ENCODE measurements at regions not wholly inside any gene's neighbourhood (a gene's known extent, or its start where the extent isn't known, plus 50 kb on each side); places are given as distances from the start of the nearest gene placed in this dataset.

DNA sequence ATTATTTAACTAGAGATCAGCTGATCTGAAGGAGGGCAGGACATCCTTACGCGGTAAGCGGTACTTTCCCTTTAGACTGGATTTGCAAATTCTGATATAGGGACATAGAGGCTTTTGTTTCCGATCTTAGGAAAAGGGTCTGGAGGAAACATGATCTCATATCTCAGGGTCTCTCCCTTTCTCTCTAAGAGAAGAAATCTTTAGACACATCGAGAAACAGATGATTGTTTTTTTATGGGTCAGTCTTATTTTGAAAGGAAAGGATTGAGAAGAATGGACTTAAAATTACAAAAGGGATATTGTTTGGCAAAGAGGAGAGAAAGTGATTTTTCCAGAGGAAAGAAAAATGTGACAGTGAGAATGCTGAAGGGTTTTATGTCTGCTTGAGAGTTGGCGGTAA, 83.9 kb upstream of the OGFRL1 start:
- WGBS, 2 donors = 87 to 88% methylated on average over 6 of the region's 6 CpGs
- TF ChIP-seq POLR2A (IDR thresholded peaks at IDR 0.05) = no peak
- TF ChIP-seq, protein P1, sequence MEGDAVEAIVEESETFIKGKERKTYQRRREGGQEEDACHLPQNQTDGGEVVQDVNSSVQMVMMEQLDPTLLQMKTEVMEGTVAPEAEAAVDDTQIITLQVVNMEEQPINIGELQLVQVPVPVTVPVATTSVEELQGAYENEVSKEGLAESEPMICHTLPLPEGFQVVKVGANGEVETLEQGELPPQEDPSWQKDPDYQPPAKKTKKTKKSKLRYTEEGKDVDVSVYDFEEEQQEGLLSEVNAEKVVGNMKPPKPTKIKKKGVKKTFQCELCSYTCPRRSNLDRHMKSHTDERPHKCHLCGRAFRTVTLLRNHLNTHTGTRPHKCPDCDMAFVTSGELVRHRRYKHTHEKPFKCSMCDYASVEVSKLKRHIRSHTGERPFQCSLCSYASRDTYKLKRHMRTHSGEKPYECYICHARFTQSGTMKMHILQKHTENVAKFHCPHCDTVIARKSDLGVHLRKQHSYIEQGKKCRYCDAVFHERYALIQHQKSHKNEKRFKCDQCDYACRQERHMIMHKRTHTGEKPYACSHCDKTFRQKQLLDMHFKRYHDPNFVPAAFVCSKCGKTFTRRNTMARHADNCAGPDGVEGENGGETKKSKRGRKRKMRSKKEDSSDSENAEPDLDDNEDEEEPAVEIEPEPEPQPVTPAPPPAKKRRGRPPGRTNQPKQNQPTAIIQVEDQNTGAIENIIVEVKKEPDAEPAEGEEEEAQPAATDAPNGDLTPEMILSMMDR (IDR thresholded peaks at IDR 0.05) = no peak
- no peak for DNase-seq (ENCODE audit: low spot score in 2 of 2)
- H3K4me3 ChIP-seq (ENCODE audit: low read depth, poor library complexity, severe bottlenecking) = no peak overlapping the region
- intact Hi-C loops (cut with DNase I; ENCODE audit: low total_unique reads) = no loop called here

DNA sequence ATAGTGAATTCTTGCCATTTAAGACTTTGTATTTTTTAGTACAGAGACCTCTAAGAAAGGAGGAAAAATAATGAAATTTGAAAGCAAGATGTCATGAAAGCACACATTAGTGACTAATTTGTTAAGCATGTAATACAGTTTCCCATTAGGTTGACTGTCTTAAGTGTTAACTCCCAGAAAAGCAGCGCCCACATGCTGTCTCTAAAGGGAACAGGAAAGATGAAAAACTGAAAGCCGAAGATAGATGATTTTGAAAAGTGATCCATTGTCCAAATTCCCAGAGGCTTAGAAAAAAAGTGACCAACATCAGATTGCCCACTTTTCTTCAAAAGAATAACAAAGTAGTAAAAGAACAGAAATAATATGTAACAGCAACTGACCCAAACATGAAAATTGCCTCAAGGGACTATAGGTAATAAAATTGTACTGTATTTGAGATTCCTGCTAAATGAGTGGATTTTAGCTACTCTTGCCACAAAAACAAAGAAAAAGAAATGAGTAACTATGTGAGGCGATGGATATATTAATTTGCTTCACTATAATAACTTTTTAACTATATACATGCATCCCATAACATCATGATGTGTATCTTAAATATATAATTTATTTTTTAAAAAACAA, 83.2 kb upstream of the OGFRL1 start:
- DNase-seq (ENCODE audit: low spot score in 2 of 2) = no peak
- intact Hi-C loops (cut with DNase I; ENCODE audit: low total_unique reads) = no loop called here
- WGBS, 2 donors = 76 to 82% methylated on average over 3 of the region's 3 CpGs
- TF ChIP-seq POLR2A (IDR thresholded peaks at IDR 0.05) = no peak
- TF ChIP-seq, protein P1 (IDR thresholded peaks at IDR 0.05) = no peak
- H3K4me3 ChIP-seq (ENCODE audit: low read depth, poor library complexity, severe bottlenecking) = no peak overlapping the region

DNA sequence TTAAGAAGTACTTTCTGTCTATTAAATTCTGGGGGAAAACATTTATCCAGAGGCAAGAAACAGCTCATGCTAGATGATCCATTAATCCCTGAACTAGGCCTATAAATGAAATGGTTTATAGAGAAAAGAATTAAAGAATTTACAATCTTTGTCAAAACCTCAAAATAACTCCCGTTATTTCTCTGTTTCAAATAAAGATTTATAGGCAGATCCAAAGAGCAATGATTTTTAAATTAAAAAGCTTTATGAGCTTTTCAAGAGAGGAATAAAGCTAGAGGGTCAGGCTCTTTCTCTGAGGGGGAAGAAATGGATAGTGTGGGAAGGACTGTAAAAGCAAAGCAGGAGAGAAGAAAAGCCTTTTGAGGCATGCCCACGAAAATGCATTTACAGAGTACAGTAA, 82.5 kb upstream of the OGFRL1 start:
- no peak for TF ChIP-seq POLR2A (IDR thresholded peaks at IDR 0.05)
- TF ChIP-seq, protein P1 (IDR thresholded peaks at IDR 0.05) = no peak
- H3K4me3 ChIP-seq (ENCODE audit: low read depth, poor library complexity, severe bottlenecking) = no peak overlapping the region
- 67 to 76% methylated on average over 2 of the region's 2 CpGs for WGBS, 2 donors
- no peak for DNase-seq (ENCODE audit: low spot score in 2 of 2)
- intact Hi-C loops (cut with DNase I; ENCODE audit: low total_unique reads) = no loop called here

DNA sequence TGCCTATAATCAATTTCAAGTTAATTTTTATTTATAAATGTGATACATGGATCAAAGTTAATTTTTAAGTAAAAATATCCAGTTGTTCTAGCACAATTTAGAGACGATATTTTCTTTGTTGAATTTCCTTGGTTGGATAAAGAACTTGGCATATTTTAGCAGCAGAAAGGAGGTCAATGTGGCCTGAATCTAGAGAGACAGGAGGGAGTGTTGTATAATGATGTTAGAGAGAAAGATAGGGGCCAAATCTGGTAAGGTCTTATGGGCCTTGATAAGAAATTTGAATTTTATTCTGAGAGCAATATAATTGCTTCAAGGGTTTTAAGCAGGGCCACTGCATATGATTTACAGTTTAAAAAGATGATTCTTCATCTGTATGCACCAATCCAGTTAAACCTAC, 79.4 kb upstream of the OGFRL1 start:
- intact Hi-C loops (cut with DNase I; ENCODE audit: low total_unique reads) = no loop called here
- no peak for TF ChIP-seq POLR2A (IDR thresholded peaks at IDR 0.05)
- TF ChIP-seq, protein P1 (IDR thresholded peaks at IDR 0.05) = no peak
- WGBS, 2 donors = 29 to 49% methylated on average over 1 of the region's 1 CpG
- H3K4me3 ChIP-seq (ENCODE audit: low read depth, poor library complexity, severe bottlenecking) = no peak overlapping the region
- DNase-seq (ENCODE audit: low spot score in 2 of 2) = no peak

DNA sequence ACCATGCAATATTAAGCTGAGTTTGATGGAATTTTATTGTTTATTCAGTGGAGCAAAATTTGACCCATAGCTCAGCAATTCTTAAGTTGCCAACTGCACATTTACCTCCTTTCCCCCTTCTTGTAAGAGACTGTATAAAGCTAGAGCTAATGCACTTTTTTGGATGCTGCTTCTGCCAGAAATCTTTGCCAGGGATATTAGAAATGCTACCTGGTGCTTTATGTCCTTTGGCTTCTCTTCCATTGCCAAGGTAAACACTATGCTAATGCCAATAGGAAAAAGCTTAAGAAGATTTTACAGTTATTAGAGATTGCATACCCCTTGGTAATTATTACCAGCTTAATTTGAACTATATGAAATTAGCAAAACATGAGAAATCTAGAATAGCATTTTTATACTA, 79.0 kb upstream of the OGFRL1 start:
- TF ChIP-seq, protein P1 (IDR thresholded peaks at IDR 0.05) = no peak
- TF ChIP-seq POLR2A (IDR thresholded peaks at IDR 0.05) = no peak
- no peak overlapping the region for H3K4me3 ChIP-seq (ENCODE audit: low read depth, poor library complexity, severe bottlenecking)
- DNase-seq (ENCODE audit: low spot score in 2 of 2) = no peak
- intact Hi-C loops (cut with DNase I; ENCODE audit: low total_unique reads) = no loop called here

DNA sequence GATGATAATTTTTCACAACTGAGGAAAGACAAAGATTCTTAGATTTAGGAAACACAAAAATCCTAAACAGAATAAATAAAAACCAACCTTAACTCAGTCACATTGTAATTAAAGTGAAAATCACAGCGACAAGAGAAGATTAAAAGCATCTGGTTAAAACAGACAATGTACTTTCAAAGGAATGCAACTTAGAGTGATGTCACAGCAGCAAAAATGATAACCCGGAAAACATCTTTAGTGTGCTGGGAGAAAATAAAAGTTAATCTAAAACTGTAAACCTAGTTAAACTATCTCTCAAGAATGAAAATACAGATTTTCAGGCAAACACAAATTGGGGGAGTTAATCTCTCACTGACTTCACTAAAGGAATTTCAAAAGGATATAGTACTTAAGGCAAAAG, 76.8 kb upstream of the OGFRL1 start:
- TF ChIP-seq, protein P1 (IDR thresholded peaks at IDR 0.05) = no peak
- TF ChIP-seq POLR2A (IDR thresholded peaks at IDR 0.05) = no peak
- H3K4me3 ChIP-seq (ENCODE audit: low read depth, poor library complexity, severe bottlenecking) = no peak overlapping the region
- 39 to 55% methylated on average over 2 of the region's 2 CpGs for WGBS, 2 donors
- no peak for DNase-seq (ENCODE audit: low spot score in 2 of 2)
- intact Hi-C loops (cut with DNase I; ENCODE audit: low total_unique reads) = no loop called here

All from lower leg skin (tissue), 4 donors.